Activated CD8-positive, alpha-beta T cell treated with anti-CD3 and anti-CD28 coated beads for 36 hours (primary cell): ENCODE measurements at regions not wholly inside any gene's neighbourhood (a gene's known extent, or its start where the extent isn't known, plus 50 kb on each side); places are given as distances from the start of the nearest gene placed in this dataset.

ENCODE experiments used
- ATAC-seq: fragments of 200-7000 bp; cut with Tn5 transposase; one replicate; pipeline ENCODE4 v1.10.0; 2021; ENCODE audit warnings: mild to moderate bottlenecking, moderate library complexity
- CTCF ChIA-PET: fragments of 350-600 bp; sonication (Branson Sonifier 250); formaldehyde crosslinking; loops from one replicate; lab custom pipeline; 2021; ENCODE audit warnings: antibody characterized with exemption; lab: Charles Lee
- POLR2A ChIA-PET: fragments of 350-600 bp; sonication (Branson Sonifier 250); formaldehyde crosslinking; loops from one replicate; lab custom pipeline; 2021; ENCODE audit warnings: antibody characterized with exemption; lab: Charles Lee
- DNase-seq: peaks from one replicate; pipeline ENCODE4 v3.0.0-alpha.2; 2020
- H3K27ac Mint-ChIP-seq: one replicate; pipeline ENCODE4 v1.8.0; 2021; ENCODE audit warnings: mild to moderate bottlenecking, mixed read lengths
- H3K27me3 Mint-ChIP-seq: one replicate; pipeline ENCODE4 v1.8.0; 2021; ENCODE audit warnings: mixed read lengths
- H3K36me3 Mint-ChIP-seq: one replicate; pipeline ENCODE4 v1.8.0; 2021; ENCODE audit warnings: low read depth, mixed read lengths
- H3K4me1 Mint-ChIP-seq: one replicate; pipeline ENCODE4 v1.8.0; 2021; ENCODE audit warnings: low read depth, mixed read lengths
- H3K4me3 Mint-ChIP-seq: one replicate; pipeline ENCODE4 v1.8.0; 2021; ENCODE audit warnings: mild to moderate bottlenecking, moderate library complexity, mixed read lengths
- H3K9me3 Mint-ChIP-seq: one replicate; pipeline ENCODE4 v1.8.0; 2021; ENCODE audit warnings: mixed read lengths
- intact Hi-C: fragments of 100-400 bp; cut with micrococcal nuclease; formaldehyde crosslinking; loops from one replicate; pipeline ENCODE4 v1.10.0; 2022
- TF ChIP-seq, protein P1 (sequence below): fragments of 200-600 bp; IDR thresholded peaks from one replicate; pipeline ENCODE4 v1.8.0; 2022; ENCODE audit warnings: antibody characterized with exemption, mild to moderate bottlenecking

GRCh38 chr18:34606851-34607250 is 103.2 kb upstream of the DTNA start:
- DNase-seq (no peak), ATAC-seq (no peak)
- Mint-ChIP-seq H3K27ac (no peak overlapping the region), H3K4me1 (no peaks in the 10 kb centered on the region), H3K9me3 (peaks cover 2% of the 10 kb centered on the region), H3K36me3 (no peaks in the 10 kb centered on the region), H3K4me3 (no peak overlapping the region), H3K27me3 (no peaks in the 10 kb centered on the region)
- intact Hi-C loops: no loop called here
- ChIA-PET POLR2A (no interaction called here), CTCF (no interaction called here)
- TF ChIP-seq, protein P1, sequence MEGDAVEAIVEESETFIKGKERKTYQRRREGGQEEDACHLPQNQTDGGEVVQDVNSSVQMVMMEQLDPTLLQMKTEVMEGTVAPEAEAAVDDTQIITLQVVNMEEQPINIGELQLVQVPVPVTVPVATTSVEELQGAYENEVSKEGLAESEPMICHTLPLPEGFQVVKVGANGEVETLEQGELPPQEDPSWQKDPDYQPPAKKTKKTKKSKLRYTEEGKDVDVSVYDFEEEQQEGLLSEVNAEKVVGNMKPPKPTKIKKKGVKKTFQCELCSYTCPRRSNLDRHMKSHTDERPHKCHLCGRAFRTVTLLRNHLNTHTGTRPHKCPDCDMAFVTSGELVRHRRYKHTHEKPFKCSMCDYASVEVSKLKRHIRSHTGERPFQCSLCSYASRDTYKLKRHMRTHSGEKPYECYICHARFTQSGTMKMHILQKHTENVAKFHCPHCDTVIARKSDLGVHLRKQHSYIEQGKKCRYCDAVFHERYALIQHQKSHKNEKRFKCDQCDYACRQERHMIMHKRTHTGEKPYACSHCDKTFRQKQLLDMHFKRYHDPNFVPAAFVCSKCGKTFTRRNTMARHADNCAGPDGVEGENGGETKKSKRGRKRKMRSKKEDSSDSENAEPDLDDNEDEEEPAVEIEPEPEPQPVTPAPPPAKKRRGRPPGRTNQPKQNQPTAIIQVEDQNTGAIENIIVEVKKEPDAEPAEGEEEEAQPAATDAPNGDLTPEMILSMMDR: no peak

DNA sequence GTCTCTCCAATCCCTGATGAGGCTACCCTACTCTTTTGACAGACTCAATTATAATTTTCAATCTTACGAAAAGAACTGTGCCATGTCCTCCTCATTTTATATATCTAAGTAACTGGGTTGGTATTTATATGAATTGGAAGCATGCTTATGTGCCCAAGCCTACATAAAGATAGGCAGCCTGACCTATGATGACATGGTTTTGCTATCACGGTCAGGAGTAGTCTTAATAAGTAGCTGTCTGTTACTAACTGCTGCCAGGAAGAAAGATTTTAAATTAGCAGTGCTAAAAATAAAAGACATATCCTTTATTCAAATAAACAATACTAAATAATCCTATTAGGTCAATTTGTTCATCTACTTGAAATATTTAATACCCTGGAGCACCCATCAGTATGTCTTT is 102.0 kb upstream of the DTNA start:
- ATAC-seq: no peak
- no peaks in the 10 kb centered on the region for H3K4me1 Mint-ChIP-seq

GRCh38 chr18:34609986-34610648 is 100.0 kb upstream of the DTNA start:
- ChIA-PET CTCF (no interaction called here), POLR2A (no interaction called here)
- TF ChIP-seq, protein P1: no peak
- Mint-ChIP-seq H3K9me3 (peaks cover 2% of the 10 kb centered on the region), H3K27ac (no peak overlapping the region), H3K4me3 (no peak overlapping the region), H3K27me3 (no peaks in the 10 kb centered on the region), H3K4me1 (no peaks in the 10 kb centered on the region), H3K36me3 (no peaks in the 10 kb centered on the region)
- no peak for ATAC-seq
- intact Hi-C loops: no loop called here
- DNase-seq: no peak

More for the DNA sequence above, 102.0 kb upstream of the DTNA start:
- intact Hi-C loops: no loop called here
- Mint-ChIP-seq H3K27me3 (no peaks in the 10 kb centered on the region), H3K27ac (no peak overlapping the region), H3K9me3 (peaks cover 2% of the 10 kb centered on the region), H3K36me3 (no peaks in the 10 kb centered on the region), H3K4me3 (no peak overlapping the region)
- DNase-seq: no peak
- ChIA-PET POLR2A (no interaction called here), CTCF (no interaction called here)
- TF ChIP-seq, protein P1: no peak

DNA sequence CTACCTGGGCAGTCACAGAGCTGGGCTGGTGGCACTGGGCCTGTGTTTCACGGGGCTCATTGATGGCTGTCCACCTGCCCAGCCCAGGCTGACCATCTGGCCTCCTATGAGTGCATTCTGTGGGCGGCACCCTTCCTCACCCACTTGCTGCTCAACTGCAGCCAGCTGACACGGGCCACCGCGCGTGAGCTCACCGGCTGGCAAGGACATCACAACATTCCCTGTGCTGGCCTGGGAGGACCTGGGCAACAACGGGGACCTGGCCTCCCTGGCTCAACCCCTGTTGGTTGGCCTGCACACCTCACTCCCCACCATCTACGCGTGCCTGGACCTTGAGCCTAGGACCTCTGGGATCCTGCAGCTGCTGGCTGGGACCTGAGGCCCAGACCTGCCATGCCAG is 98.2 kb upstream of the DTNA start:
- Mint-ChIP-seq H3K4me1 (no peaks in the 10 kb centered on the region), H3K27me3 (no peaks in the 10 kb centered on the region), H3K27ac (no peak overlapping the region), H3K9me3 (peaks cover 6% of the 10 kb centered on the region), H3K4me3 (no peak overlapping the region), H3K36me3 (no peaks in the 10 kb centered on the region)
- ChIA-PET POLR2A (no interaction called here), CTCF (no interaction called here)
- TF ChIP-seq, protein P1: no peak
- DNase-seq (no peak), ATAC-seq (no peak)
- intact Hi-C loops: no loop called here

DNA sequence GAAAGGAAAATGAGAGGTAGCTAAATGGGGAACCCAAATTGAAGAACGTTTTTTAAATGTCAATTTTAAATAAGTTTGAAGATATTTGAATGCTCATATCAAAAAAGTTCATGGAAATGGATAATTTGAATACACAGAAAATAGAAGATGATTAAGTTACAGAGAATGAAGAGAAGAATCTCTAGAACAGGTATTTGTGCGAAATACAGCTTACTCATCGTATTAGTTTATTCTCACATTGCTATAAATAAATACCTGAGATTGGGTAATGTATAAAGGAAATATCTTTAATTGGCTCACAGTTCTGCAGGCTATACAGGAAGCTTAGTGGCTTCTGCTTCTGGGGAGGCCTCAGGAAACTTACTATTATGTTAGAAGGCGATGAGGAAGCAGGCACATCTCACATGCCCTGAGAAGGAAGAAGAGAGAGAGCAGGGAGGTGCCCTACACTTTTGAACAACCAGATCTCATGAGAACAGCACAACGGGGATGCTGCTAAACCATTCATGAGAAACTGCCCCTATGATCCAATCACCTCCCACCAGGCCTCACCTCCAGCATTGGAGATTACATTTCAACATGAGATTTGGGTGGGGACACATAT is 89.7 kb upstream of the DTNA start:
- H3K4me1 Mint-ChIP-seq: no peaks in the 10 kb centered on the region
- CTCF ChIA-PET: no interaction called here
- intact Hi-C loops: no loop called here
- DNase-seq: no peak
- ATAC-seq: no peak
- H3K4me3 Mint-ChIP-seq: no peak overlapping the region
- H3K9me3 Mint-ChIP-seq: peaks cover 7% of the 10 kb centered on the region
- H3K27ac Mint-ChIP-seq: no peak overlapping the region
- H3K36me3 Mint-ChIP-seq: no peaks in the 10 kb centered on the region
- POLR2A ChIA-PET: no interaction called here
- H3K27me3 Mint-ChIP-seq: no peaks in the 10 kb centered on the region
- TF ChIP-seq, protein P1: no peak
